Kidney (tissue), 13 donors: ENCODE measurements at regions not wholly inside any gene's neighbourhood (a gene's known extent, or its start where the extent isn't known, plus 50 kb on each side); places are given as distances from the start of the nearest gene placed in this dataset.

Experiments used
- DNase-seq, 5 donors: peaks; one replicate each; pipeline ENCODE4 v3.0.0-alpha.2; 2013 to 2020
- FAIRE-seq: peaks from 2 replicates; lab custom pipeline; 2012; peaks lifted over from hg19 to GRCh38; lab: Jason Lieb, UNC
- H3K27ac ChIP-seq, 2 donors: one replicate each; pipeline ENCODE4 v1.7.0; 2013; ENCODE audit warnings: low read depth in 2 of 2, low read length in 2 of 2, inconsistent platforms in 1 of 2
- H3K27me3 ChIP-seq: one replicate; pipeline ENCODE4 v1.7.1; 2013; ENCODE audit warnings: low read length, inconsistent platforms; ENCODE audit not compliant: control insufficient read depth, insufficient read depth
- H3K36me3 ChIP-seq, 3 donors: one replicate each; pipeline versions ENCODE4 v1.7.0 to v1.7.1; 2013; ENCODE audit warnings: low read length in 3 of 3, control low read depth in 1 of 3, inconsistent platforms in 1 of 3; ENCODE audit not compliant: insufficient read depth in 3 of 3, control insufficient read depth in 2 of 3
- H3K4me1 ChIP-seq, 3 donors: one replicate each; pipeline versions ENCODE4 v1.7.0 to v1.7.1; 2013; ENCODE audit warnings: low read length in 3 of 3, inconsistent platforms in 1 of 3, low read depth in 1 of 3; ENCODE audit not compliant: control insufficient read depth in 2 of 3, insufficient read depth in 2 of 3
- H3K4me3 ChIP-seq, 3 donors: one replicate each; pipeline versions ENCODE4 v1.7.0 to v1.8.1; 2013; ENCODE audit warnings: low read length in 3 of 3, control low read depth in 1 of 3, inconsistent platforms in 1 of 3
- H3K9ac ChIP-seq, 3 donors: one replicate each; pipeline versions ENCODE4 v1.7.0 to v1.7.1; 2013; ENCODE audit warnings: low read length in 3 of 3, control low read depth in 1 of 3, inconsistent platforms in 1 of 3
- H3K9me3 ChIP-seq, 3 donors: one replicate each; pipeline versions ENCODE4 v1.7.0 to v1.7.1; 2013; ENCODE audit warnings: low read length in 3 of 3, control low read depth in 1 of 3, inconsistent platforms in 1 of 3; ENCODE audit not compliant: control insufficient read depth in 2 of 3, insufficient read depth in 1 of 3
- CTCF ChIP-seq: IDR thresholded peaks from 3 replicates; pipeline ENCODE4 v1.5.1; 2012; ENCODE audit warnings: mild to moderate bottlenecking, moderate library complexity, borderline replicate concordance; ENCODE audit not compliant: insufficient read depth; ENCODE audit errors: extremely low read depth
- intact Hi-C: fragments of 100-400 bp; cut with DNase I; formaldehyde crosslinking; loops from one replicate; pipeline ENCODE4 v1.11.1; 2022
- donor health status: control.
- donor health status: control.
- donor health status: control.
- donor health status: control.
- donor health status: control.
- donor health status: DM: yes; HTN: yes; CAD: no.
- donor health status: Normal renal cell carcinoma (clear cell type).

- FAIRE-seq: no peak
- Histone ChIP-seq H3K27me3 (no peaks in the 10 kb centered on the region), H3K4me1 (no peaks in the 10 kb centered on the region), H3K9me3 (peaks cover 0 to 2% (median under 1%) of the 10 kb centered on the region in 3 donors), H3K4me3 (no peak overlapping the region), H3K9ac (no peak overlapping the region), H3K27ac (no peak overlapping the region), H3K36me3 (no peaks in the 10 kb centered on the region)
- intact Hi-C loops: no loop called here
- no peak for DNase-seq
- no peak for TF ChIP-seq CTCF
Observed at GRCh38 chr13:89027694-89028306, 1356.6 kb downstream of the SLITRK5 start.

- Histone ChIP-seq H3K27ac (no peak overlapping the region), H3K4me3 (no peak overlapping the region), H3K27me3 (no peaks in the 10 kb centered on the region), H3K4me1 (no peaks in the 10 kb centered on the region), H3K9ac (no peak overlapping the region), H3K36me3 (no peaks in the 10 kb centered on the region), H3K9me3 (peaks cover 0 to 6% (median 2%) of the 10 kb centered on the region in 3 donors)
- FAIRE-seq: no peak
- TF ChIP-seq CTCF: no peak
- intact Hi-C loops: no loop called here
- DNase-seq: no peak
Observed at GRCh38 chr13:89029062-89029461, 1357.9 kb downstream of the SLITRK5 start.

GRCh38 chr13:89034015-89034414 is 1362.8 kb downstream of the SLITRK5 start:
- no peak for TF ChIP-seq CTCF
- Histone ChIP-seq H3K4me1 (no peaks in the 10 kb centered on the region), H3K4me3 (no peak overlapping the region), H3K27ac (no peak overlapping the region), H3K27me3 (no peaks in the 10 kb centered on the region), H3K9ac (no peak overlapping the region), H3K9me3 (peaks cover 0 to 6% (median 2%) of the 10 kb centered on the region in 3 donors), H3K36me3 (no peaks in the 10 kb centered on the region)
- DNase-seq (no peak), FAIRE-seq (no peak)
- intact Hi-C loops: no loop called here

- no peaks in the 10 kb centered on the region for H3K36me3 ChIP-seq
- TF ChIP-seq CTCF: no peak
- no peaks in the 10 kb centered on the region for H3K9me3 ChIP-seq
- no peak overlapping the region for H3K9ac ChIP-seq
- FAIRE-seq (no peak), DNase-seq (no peak)
- no peaks in the 10 kb centered on the region for H3K27me3 ChIP-seq
- H3K4me3 ChIP-seq: no peak overlapping the region
- no peak overlapping the region for H3K27ac ChIP-seq
- intact Hi-C loops: no loop called here
- no peaks in the 10 kb centered on the region for H3K4me1 ChIP-seq
Observed at GRCh38 chr13:89052699-89053098, 1381.5 kb downstream of the SLITRK5 start.
